H1 (cell line): ENCODE measurements at regions not wholly inside any gene's neighbourhood (a gene's known extent, or its start where the extent isn't known, plus 50 kb on each side); places are given as distances from the start of the nearest gene placed in this dataset.

Experiments used
- CTCF ChIA-PET: fragments of 300-600 bp; sonication (Branson Sonifier 250); formaldehyde crosslinking; loops from one replicate; lab custom pipeline; 2021; ENCODE audit not compliant: partially characterized antibody; lab: Charles Lee
- POLR2A ChIA-PET: fragments of 300-600 bp; sonication (Branson Sonifier 250); formaldehyde crosslinking; loops from one replicate; lab custom pipeline; 2021; ENCODE audit warnings: inconsistent platforms; ENCODE audit not compliant: partially characterized antibody; lab: Charles Lee
- DNase-seq, 2 experiments: peaks; one replicate each; pipeline versions ENCODE4 v3.0.0 to v3.0.0-alpha.2; 2010 to 2022; ENCODE audit warnings: low spot score in 2 of 2, low read depth in 1 of 2, mixed read lengths in 1 of 2
- FAIRE-seq: peaks from 2 replicates; lab custom pipeline; 2011; peaks lifted over from hg19 to GRCh38; lab: Jason Lieb, UNC
- H2AFZ ChIP-seq: 2 replicates; pipeline ENCODE4 v1.8.1; 2012; ENCODE audit warnings: low read length, inconsistent platforms
- H2AK5ac ChIP-seq: 2 replicates; pipeline ENCODE4 v1.6.1; 2013; ENCODE audit warnings: low read depth, low read length
- H2BK120ac ChIP-seq: replicated peaks from 2 replicates; pipeline ENCODE3; 2013; ENCODE audit warnings: low read depth, low read length, inconsistent platforms
- H2BK12ac ChIP-seq: 2 replicates; pipeline ENCODE4 v1.6.1; 2013; ENCODE audit warnings: low read depth, low read length
- H2BK15ac ChIP-seq: 2 replicates; pipeline ENCODE4 v1.6.1; 2013; ENCODE audit warnings: low read length
- H2BK20ac ChIP-seq: 2 replicates; pipeline ENCODE4 v1.6.1; 2013; ENCODE audit warnings: low read length
- H2BK5ac ChIP-seq: 2 replicates; pipeline ENCODE4 v1.6.1; 2013; ENCODE audit warnings: low read depth, low read length
- H3K14ac ChIP-seq: 2 replicates; pipeline ENCODE4 v1.6.1; 2013; ENCODE audit warnings: inconsistent platforms; ENCODE audit not compliant: insufficient read length
- H3K18ac ChIP-seq: 2 replicates; pipeline ENCODE4 v1.6.1; 2013; ENCODE audit warnings: low read length; ENCODE audit errors: extremely low read depth
- H3K23ac ChIP-seq: 2 replicates; pipeline ENCODE4 v1.6.1; 2013; ENCODE audit warnings: inconsistent platforms; ENCODE audit not compliant: insufficient read length
- H3K23me2 ChIP-seq: 2 replicates; pipeline ENCODE4 v1.6.1; 2013; ENCODE audit warnings: low read depth, low read length
- H3K27ac ChIP-seq: 2 replicates; pipeline ENCODE4 v1.6.1; 2011; ENCODE audit warnings: low read depth, low read length, inconsistent platforms
- H3K27me3 ChIP-seq, 4 experiments: replicated peaks in 1 of 4; 1 replicate in 1 of 4; 2 replicates in 3 of 4; pipeline versions ENCODE4 v1.6.1 to v1.8.1; 2011 to 2013; ENCODE audit warnings: low read length in 3 of 4, mild to moderate bottlenecking in 3 of 4, inconsistent platforms in 2 of 4, mixed read lengths in 2 of 4, moderate library complexity in 1 of 4; ENCODE audit not compliant: control insufficient read depth in 3 of 4, insufficient read depth in 3 of 4; ENCODE audit errors: extremely low read depth in 1 of 4
- H3K36me3 ChIP-seq, 4 experiments: 2 replicates each; pipeline versions ENCODE4 v1.6.1 to v1.8.1; 2011 to 2013; ENCODE audit warnings: mild to moderate bottlenecking in 4 of 4, low read length in 3 of 4, moderate library complexity in 2 of 4, control low read depth in 1 of 4, inconsistent platforms in 1 of 4; ENCODE audit not compliant: insufficient read depth in 4 of 4, control insufficient read depth in 2 of 4
- H3K4ac ChIP-seq: replicated peaks from 2 replicates; pipeline ENCODE3; 2013; ENCODE audit warnings: low read length, low read depth, mixed read lengths, inconsistent platforms; ENCODE audit not compliant: insufficient read length
- H3K4me1 ChIP-seq, 4 experiments: replicated peaks in 1 of 4; 1 replicate in 1 of 4; 2 replicates in 3 of 4; pipeline versions ENCODE4 v1.6.1 to v1.8.1; 2011 to 2013; ENCODE audit warnings: low read length in 3 of 4, inconsistent platforms in 2 of 4, mixed read lengths in 1 of 4; ENCODE audit not compliant: insufficient read depth in 4 of 4, control insufficient read depth in 3 of 4
- H3K4me2 ChIP-seq, 2 experiments: 2 replicates each; pipeline versions ENCODE4 v1.6.1 to v1.8.1; 2011 to 2013; ENCODE audit warnings: low read depth in 2 of 2, low read length in 2 of 2, control low read depth in 1 of 2, inconsistent platforms in 1 of 2, mild to moderate bottlenecking in 1 of 2; ENCODE audit not compliant: insufficient read depth in 1 of 2
- H3K4me3 ChIP-seq, 4 experiments: fragments of 200-600, 300-600 bp in 1 of 4; sonication (generic), shearing (Covaris generic), sonication (Bioruptor Twin) in 1 of 4; 2 replicates each; pipeline versions ENCODE4 v1.5.1 to v1.8.1; 2011 to 2016; ENCODE audit warnings: low read length in 4 of 4, low read depth in 3 of 4, control low read depth in 2 of 4, inconsistent platforms in 2 of 4, mild to moderate bottlenecking in 2 of 4, mixed read lengths in 1 of 4, moderate library complexity in 1 of 4; ENCODE audit not compliant: insufficient read depth in 2 of 4; ENCODE audit errors: extremely low read depth in 1 of 4
- H3K56ac ChIP-seq: replicated peaks from 2 replicates; pipeline ENCODE3; 2013; ENCODE audit warnings: low read depth, mild to moderate bottlenecking, mixed read lengths, low read length, inconsistent platforms; ENCODE audit not compliant: insufficient read length
- H3K79me1 ChIP-seq: 2 replicates; pipeline ENCODE4 v1.6.1; 2013; ENCODE audit warnings: low read depth, low read length, control low read depth
- H3K79me2 ChIP-seq, 2 experiments: 2 replicates each; pipeline versions ENCODE4 v1.6.1 to v1.8.1; 2012 to 2013; ENCODE audit warnings: low read length in 2 of 2, mild to moderate bottlenecking in 2 of 2, inconsistent platforms in 1 of 2; ENCODE audit not compliant: insufficient read depth in 2 of 2, control insufficient read depth in 1 of 2
- H3K9ac ChIP-seq, 4 experiments: replicated peaks in 1 of 4; 1 replicate in 1 of 4; 2 replicates in 3 of 4; pipeline versions ENCODE4 v1.6.1 to v1.8.1; 2011 to 2013; ENCODE audit warnings: low read depth in 3 of 4, low read length in 3 of 4, control low read depth in 2 of 4, mild to moderate bottlenecking in 2 of 4, moderate library complexity in 2 of 4, inconsistent platforms in 1 of 4; ENCODE audit errors: extremely low read depth in 1 of 4
- H3K9me3 ChIP-seq, 2 experiments: 2 replicates each; pipeline versions ENCODE4 v1.6.1 to v1.8.1; 2012 to 2013; ENCODE audit warnings: mild to moderate bottlenecking in 2 of 2, moderate library complexity in 2 of 2, control low read depth in 1 of 2, inconsistent platforms in 1 of 2, low read depth in 1 of 2, low read length in 1 of 2, mixed read lengths in 1 of 2; ENCODE audit not compliant: insufficient read depth in 2 of 2
- H4K20me1 ChIP-seq, 2 experiments: replicated peaks in 1 of 2; 2 replicates each; pipeline versions ENCODE3 to v1.8.1; 2011 to 2013; ENCODE audit warnings: inconsistent platforms in 2 of 2, low read length in 2 of 2, mild to moderate bottlenecking in 1 of 2; ENCODE audit not compliant: insufficient read depth in 2 of 2, control insufficient read depth in 1 of 2
- H4K5ac ChIP-seq: 2 replicates; pipeline ENCODE4 v1.6.1; 2013; ENCODE audit warnings: low read length, low read depth, mixed read lengths, inconsistent platforms; ENCODE audit not compliant: insufficient read length
- H4K8ac ChIP-seq: 2 replicates; pipeline ENCODE4 v1.8.0; 2013; ENCODE audit warnings: mild to moderate bottlenecking, moderate library complexity, low read length, inconsistent platforms; ENCODE audit not compliant: insufficient read depth; ENCODE audit errors: extremely low read depth
- H4K91ac ChIP-seq: replicated peaks from 2 replicates; pipeline ENCODE3; 2013; ENCODE audit warnings: low read length, mixed read lengths, inconsistent platforms; ENCODE audit not compliant: insufficient read length
- CEBPB ChIP-seq: IDR thresholded peaks from 2 replicates; pipeline ENCODE4 v1.6.1; 2012; ENCODE audit warnings: low read depth, low read length
- GABPA ChIP-seq: IDR thresholded peaks from 2 replicates; pipeline ENCODE4 v1.6.1; 2011; ENCODE audit warnings: mild to moderate bottlenecking, low read length, moderate library complexity, borderline replicate concordance; ENCODE audit not compliant: insufficient read depth
- NRF1 ChIP-seq: IDR thresholded peaks from 2 replicates; pipeline ENCODE4 v1.6.1; 2011; ENCODE audit warnings: mild to moderate bottlenecking, low read depth, low read length, improper control_type of control experiment
- PHF8 ChIP-seq: fragments of 200-600 bp; sonication (generic); conservative IDR thresholded peaks from 2 replicates; pipeline ENCODE4 v1.7.1; 2012; ENCODE audit warnings: low read depth, mild to moderate bottlenecking, inconsistent platforms, low read length, moderate library complexity
- RNF2 ChIP-seq: fragments of 200-900, 300-1000 bp; sonication (generic); IDR thresholded peaks from 2 replicates; pipeline ENCODE4 v1.7.1; 2016; ENCODE audit warnings: borderline replicate concordance, low read depth, mild to moderate bottlenecking, antibody characterized with exemption, low read length; ENCODE audit not compliant: poor library complexity, severe bottlenecking; ENCODE audit errors: missing control alignments
- SP2 ChIP-seq: IDR thresholded peaks from 2 replicates; pipeline ENCODE4 v1.6.1; 2012; ENCODE audit warnings: mild to moderate bottlenecking, low read length, inconsistent platforms
- SRF ChIP-seq: IDR thresholded peaks from 2 replicates; pipeline ENCODE4 v1.6.1; 2011; ENCODE audit warnings: mild to moderate bottlenecking, low read depth, low read length, moderate library complexity
- TBP ChIP-seq: IDR thresholded peaks from 2 replicates; pipeline ENCODE4 v1.6.1; 2011; ENCODE audit warnings: low read depth, low read length, improper control_type of control experiment
- ZNF274 ChIP-seq: IDR thresholded peaks from 2 replicates; pipeline ENCODE4 v1.7.0; 2012; ENCODE audit warnings: low read length, borderline replicate concordance; ENCODE audit errors: extremely low read depth
- WGBS, 2 experiments: shearing (Covaris generic) in 1 of 2; methylation state at CpG; one replicate each; pipeline versions ENCODE4 v1.1.6 to v1.1.7; 2013 to 2015; ENCODE audit warnings: low lambda C conversion rate in 2 of 2, mixed read lengths in 2 of 2, inconsistent platforms in 1 of 2, low coverage in 1 of 2, missing lambda C conversion rate in 1 of 2; ENCODE audit not compliant: insufficient replicate concordance in 2 of 2, insufficient coverage in 1 of 2, insufficient read length in 1 of 2; ENCODE audit errors: extremely low coverage in 1 of 2, missing lambda C conversion rate in 1 of 2; 5-methylcytosine and 5-hydroxymethylcytosine counted together

DNA sequence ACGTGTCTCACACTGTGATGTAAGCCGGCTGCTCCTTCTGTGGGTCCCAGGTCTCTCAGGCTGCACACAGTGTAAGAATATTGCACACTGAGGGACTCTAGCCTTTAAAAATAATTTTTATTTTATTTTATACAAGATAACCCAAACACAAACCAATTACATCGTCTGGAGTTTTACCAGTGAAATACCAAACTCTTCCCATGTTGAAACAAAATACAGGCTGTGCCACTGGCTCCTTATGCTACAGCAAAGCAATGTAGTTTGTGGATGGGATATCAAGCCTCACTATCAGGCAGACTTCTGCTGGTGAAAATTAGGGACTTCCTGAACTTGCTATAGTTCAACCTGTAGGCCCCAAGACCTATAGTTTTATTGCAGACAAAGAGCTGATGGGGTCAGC, 311.3 kb upstream of the SLCO3A1 start:
- no peak overlapping the region for H3K18ac ChIP-seq
- no peaks in the 10 kb centered on the region for H3K9me3 ChIP-seq
- POLR2A ChIA-PET, result no interaction called here
- H4K5ac ChIP-seq, result no peak overlapping the region
- CTCF ChIA-PET, result no interaction called here
- no peak for FAIRE-seq
- H3K4me1 ChIP-seq, result no peaks in the 10 kb centered on the region
- no peak overlapping the region for H3K56ac ChIP-seq
- no peak overlapping the region for H2AFZ ChIP-seq
- no peaks in the 10 kb centered on the region for H4K20me1 ChIP-seq
- H2BK15ac ChIP-seq, result no peak overlapping the region
- H2BK12ac ChIP-seq, result no peak overlapping the region
- no peak overlapping the region for H3K14ac ChIP-seq
- 92% methylated on average over 3 of the region's 3 CpGs; no CpG with 5 or more reads in 1 of the 2 experiments for WGBS, 2 experiments
- no peak for DNase-seq
- no peak overlapping the region for H3K23ac ChIP-seq
- H3K27me3 ChIP-seq, result no peaks in the 10 kb centered on the region
- no peak overlapping the region for H2BK5ac ChIP-seq
- no peak overlapping the region for H2AK5ac ChIP-seq
- no peak overlapping the region for H3K4me3 ChIP-seq
- H3K23me2 ChIP-seq, result no peaks in the 10 kb centered on the region
- H3K4ac ChIP-seq, result no peak overlapping the region
- no peak overlapping the region for H4K91ac ChIP-seq
- H3K4me2 ChIP-seq, result no peak overlapping the region
- H4K8ac ChIP-seq, result no peak overlapping the region
- no peak overlapping the region for H3K27ac ChIP-seq
- no peaks in the 10 kb centered on the region for H3K79me2 ChIP-seq
- no peaks in the 10 kb centered on the region for H3K79me1 ChIP-seq
- no peak overlapping the region for H2BK20ac ChIP-seq
- no peaks in the 10 kb centered on the region for H3K36me3 ChIP-seq
- TF ChIP-seq NRF1 (no peak), CEBPB (no peak), TBP (no peak), RNF2 (no peak), PHF8 (no peak), ZNF274 (no peak), GABPA (no peak), SP2 (no peak), SRF (no peak)
- H2BK120ac ChIP-seq, result no peak overlapping the region
- H3K9ac ChIP-seq, result no peak overlapping the region
